ENCODE measurements at regions not wholly inside any gene's neighbourhood (a gene's known extent, or its start where the extent isn't known, plus 50 kb on each side); places are given as distances from the start of the nearest gene placed in this dataset.
"Not testable (repeated sequence)": the region's sequence is repeated elsewhere in the genome, so short reads cannot be mapped to it uniquely, and the experiment has no call there.

GRCh38 chr7:131656980-131657723, 100.7 kb upstream of the PODXL start:
- no peak for DNase-seq

DNA sequence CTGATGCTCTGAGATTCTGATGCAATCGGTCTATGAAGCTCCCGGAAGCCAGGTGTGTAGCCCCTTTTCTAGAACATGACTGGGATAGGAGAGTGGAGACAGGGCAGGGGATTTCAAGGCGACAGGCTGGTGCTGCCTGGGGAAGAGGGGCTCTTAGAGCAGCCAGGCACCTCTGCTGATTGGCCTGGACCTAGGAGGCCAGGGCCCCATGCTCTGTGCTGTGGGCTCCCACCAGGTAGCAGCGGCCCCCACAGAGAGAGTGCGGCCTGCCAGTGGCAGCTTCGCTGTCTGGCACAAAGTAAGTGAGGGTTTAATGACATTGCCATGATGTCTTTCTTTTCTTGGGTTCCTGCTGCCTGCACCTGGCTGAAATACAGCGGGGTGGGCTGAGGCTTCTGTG, 99.4 kb upstream of the PODXL start:
- no peak for DNase-seq

- DNase-seq = no peak
Measured at GRCh38 chr7:131655447-131655846, 99.0 kb upstream of the PODXL start.

DNA sequence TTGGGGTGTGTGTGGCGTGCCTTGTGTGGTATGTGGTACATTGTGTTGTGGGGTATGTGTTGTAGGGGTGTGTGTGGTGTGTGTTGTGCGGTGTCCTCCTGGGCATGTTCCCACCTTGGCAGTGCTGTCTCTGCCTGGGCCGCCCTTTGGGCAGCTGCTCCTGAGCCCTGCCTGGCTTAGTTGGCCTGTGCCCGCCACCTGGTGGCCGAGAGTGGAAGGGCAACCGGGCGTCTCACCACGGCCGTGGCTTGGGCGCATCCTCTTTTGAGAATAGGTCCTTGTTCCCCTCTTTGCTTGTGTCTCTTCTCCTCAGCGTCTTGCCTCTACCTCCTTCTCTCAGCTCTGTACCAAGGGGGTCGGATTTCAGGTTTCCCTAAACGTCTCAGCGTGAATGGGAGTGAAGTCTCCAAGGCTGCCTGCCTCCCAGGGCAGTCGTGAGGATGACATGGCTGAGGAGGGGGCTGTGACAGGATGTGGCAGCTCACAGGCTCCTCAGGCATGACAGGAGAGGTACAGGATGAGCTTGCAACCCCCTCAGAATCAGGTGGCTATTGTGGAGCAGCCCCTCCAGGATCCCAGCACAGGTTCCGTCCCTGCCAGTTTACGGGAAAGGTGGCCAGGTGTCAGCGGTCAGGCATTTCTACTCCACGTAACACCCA, 98.4 kb upstream of the PODXL start:
- peak; percentile 41 for DNase-seq

DNA sequence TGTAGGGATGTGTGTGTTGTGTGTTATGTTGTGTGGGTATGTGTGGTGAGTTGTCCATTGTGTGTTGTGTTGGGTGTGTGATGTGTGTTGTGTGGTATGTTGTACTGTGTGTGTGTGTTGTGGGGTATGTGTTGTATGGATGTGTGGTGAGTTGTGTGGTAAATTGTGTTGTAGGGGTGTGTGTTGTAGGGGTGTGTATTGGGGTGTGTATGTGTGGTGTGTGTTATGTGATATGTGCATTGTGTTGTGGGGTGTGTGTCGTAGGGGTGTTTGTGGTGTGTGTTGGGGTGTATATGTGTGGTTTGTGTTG, 97.8 kb upstream of the PODXL start:
- DNase-seq = no peak

GRCh38 chr7:131653418-131654248, 97.2 kb upstream of the PODXL start:
- DNase-seq = no peak

GRCh38 chr7:131652934-131653333, 96.5 kb upstream of the PODXL start:
- DNase-seq = no peak

DNA sequence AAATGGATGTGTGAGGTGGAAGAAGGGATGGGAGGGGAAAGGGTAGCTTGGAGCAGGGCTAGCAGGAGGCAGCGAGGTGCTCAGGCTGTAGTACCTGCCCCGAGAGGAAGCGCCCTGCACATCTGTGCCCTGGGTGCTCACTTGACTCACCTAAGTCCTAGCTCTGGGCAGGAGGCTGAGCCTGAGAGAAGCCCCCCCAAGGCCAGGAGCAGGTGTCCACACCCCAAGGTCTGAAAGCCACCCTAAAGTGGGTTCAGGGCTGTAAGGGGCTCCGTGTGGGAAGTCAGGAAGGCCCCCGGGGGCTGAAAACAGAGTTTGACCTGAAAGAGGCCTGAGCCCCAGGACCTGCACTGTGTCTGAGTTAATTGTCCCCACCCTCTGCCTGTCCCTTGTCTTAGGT, 95.8 kb upstream of the PODXL start:
- DNase-seq = no peak

DNA sequence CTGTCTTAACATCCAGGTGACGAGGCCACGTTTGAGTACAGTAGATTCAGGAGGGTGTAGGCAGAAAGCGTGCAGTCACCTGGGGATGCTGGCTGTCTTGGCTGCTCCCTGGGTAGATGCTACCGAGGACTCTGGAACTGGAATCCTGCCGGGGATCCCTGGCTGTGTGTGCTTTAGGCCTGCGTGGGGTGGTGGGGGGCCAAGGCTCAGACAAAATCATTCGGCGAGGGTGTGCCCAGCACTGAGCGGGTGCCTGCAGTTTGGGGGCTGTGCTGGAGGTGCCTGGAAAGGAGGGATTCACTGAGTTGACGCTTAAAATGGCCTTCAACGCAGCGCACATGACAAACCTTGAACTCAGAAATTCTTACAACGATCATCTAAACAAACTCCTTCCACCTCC, 93.5 kb upstream of the PODXL start:
- DNase-seq = no peak

- DNase-seq = no peak
Measured at GRCh38 chr7:131649003-131649541, 92.6 kb upstream of the PODXL start.

- no peak for DNase-seq
Measured at GRCh38 chr7:131648491-131648890, 92.1 kb upstream of the PODXL start.

DNA sequence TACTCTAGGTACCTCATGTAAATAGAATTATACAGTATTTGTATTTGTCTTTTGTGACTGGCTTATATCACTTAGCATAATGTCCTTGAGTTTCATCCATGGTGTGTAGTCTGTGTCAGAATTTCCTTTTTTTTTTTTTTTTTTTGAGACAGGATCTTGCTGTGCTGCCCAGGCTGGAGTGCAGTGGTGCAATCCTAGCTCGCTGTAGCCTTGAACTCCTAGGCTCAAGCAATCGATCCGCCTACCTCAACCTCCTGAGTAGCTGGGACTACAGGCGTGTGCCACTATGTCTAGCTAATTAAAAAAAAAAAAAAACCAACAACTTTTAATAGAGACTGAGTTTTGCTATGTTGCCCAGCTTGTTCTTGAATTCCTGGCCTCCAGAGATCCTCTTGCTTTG, 89.8 kb upstream of the PODXL start:
- no peak for DNase-seq

GRCh38 chr7:131642429-131642828, 86.0 kb upstream of the PODXL start:
- no peak for DNase-seq

- DNase-seq = no peak
Measured at GRCh38 chr7:131640686-131641085, 84.3 kb upstream of the PODXL start.

DNA sequence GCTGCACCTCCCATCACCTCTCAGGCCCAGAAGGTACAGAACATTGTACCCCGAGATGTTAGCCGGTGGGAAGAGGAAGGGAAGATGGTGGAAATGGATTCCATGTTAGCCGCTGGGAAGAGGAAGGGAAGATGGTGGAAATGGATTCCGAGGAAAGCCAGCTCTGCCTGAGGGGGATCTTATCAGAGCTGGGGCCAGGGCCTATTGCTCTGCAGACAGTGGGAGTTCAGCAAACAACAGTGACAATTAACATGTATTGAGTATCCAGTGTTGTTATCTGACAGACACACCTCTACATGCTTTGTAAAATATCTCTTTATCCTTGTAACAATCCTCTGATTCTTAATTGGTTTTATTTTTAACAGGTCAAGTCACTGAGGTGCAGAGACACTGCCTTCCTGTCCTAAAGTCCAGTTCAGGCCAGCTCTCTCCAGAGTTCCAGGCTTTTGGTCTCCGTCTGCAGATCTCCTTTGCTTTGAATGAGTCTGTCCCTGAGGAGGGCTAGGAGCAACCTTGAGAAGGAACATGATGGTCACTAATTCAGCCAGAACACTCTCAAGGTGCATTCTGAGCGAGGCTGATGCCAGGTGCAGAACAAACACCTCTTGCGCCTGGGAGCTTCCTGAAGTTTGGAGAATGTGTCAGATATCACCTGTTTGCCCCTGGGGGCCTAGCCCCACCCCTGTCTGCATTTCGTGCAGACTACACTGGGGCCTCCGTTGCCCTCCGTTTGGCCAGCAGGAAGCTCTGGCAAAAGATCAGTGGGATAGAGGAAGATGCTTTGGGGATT, 82.4 kb upstream of the PODXL start:
- DNase-seq = no peak

- no peak for DNase-seq
Measured at GRCh38 chr7:131637859-131638258, 81.4 kb upstream of the PODXL start.

GRCh38 chr7:131636092-131636491, 79.7 kb upstream of the PODXL start:
- DNase-seq = no peak

DNA sequence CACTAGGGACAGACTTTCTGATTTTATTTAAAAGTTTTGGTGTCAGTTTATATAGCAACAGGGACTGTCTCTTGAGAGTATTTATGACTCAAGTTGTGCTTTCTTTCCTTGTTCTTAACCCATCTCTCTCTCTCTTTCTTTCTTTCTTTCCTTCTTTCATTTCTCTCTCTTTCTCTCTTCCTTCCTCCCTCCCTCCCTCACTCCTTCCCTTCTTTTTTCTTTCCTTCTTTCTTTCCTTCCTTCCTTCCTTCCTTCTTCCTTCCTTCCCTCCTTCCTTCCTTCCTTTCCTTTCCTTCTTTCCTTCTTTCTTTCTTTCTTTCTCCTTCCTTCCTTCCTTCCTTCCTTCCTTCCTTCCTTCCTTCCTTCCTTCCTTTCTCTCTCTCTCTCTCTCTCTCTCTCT, 77.8 kb upstream of the PODXL start:
- not testable (repeated sequence) for DNase-seq

DNA sequence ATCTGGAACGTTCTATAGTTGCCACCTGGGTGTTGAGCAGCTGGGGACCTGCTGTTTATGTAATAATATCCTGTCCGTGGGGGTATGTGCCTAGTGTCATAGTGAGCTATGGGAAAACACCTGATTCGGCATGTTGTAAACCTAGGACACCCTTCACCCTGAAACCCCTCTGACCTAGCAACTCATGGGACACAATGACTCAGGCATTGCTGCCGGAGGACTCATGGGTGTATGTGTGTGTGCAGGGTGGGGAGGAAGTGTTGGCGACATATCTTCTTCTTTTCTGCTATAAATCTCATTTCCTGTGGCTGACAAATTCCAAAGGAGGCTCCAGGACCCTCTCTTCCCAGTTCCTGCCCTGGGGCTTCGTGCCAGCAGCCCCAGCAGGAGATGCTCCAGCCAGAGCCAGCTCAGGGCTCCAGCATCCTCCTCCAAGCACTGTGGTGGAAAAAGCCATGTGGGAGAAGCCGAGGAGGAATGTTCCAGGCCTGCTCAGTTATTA, 77.0 kb upstream of the PODXL start:
- no peak for DNase-seq

- no peak for DNase-seq
Measured at GRCh38 chr7:131630427-131630826, 74.0 kb upstream of the PODXL start.

GRCh38 chr7:131629217-131629882, 72.9 kb upstream of the PODXL start:
- no peak for DNase-seq

DNA sequence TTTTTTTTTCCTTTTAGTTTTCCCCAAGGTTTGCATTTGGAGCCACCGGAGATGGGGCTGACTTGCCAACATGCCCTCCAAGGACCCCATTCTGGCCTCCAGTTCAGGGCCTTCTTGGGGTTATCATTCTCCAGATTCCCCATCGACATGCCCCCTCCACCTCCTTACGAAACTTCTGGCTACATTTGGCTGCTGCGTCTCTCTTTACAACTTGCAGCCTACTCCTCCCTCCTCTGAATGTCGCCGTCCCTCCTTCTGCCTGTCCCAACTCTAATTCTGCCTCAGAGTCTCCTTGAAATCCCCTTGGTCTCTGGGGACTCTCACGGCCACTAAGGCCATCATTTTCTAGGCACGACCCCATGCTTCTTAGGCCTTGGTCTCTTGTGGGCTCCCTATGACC, 72.2 kb upstream of the PODXL start:
- no peak for DNase-seq

Data from NCI-H510A treated with DMSO at 0.1 percent for 48 hours (cell line).